UCSD-AML1 (cell line): ENCODE measurements at regions not wholly inside any gene's neighbourhood (a gene's known extent, or its start where the extent isn't known, plus 50 kb on each side); places are given as distances from the start of the nearest gene placed in this dataset.

Experiments used
- DNase-seq: peaks from one replicate; lab custom pipeline; 2025; ENCODE audit not compliant: unreplicated experiment; lab: John Stamatoyannopoulos, UW

DNA sequence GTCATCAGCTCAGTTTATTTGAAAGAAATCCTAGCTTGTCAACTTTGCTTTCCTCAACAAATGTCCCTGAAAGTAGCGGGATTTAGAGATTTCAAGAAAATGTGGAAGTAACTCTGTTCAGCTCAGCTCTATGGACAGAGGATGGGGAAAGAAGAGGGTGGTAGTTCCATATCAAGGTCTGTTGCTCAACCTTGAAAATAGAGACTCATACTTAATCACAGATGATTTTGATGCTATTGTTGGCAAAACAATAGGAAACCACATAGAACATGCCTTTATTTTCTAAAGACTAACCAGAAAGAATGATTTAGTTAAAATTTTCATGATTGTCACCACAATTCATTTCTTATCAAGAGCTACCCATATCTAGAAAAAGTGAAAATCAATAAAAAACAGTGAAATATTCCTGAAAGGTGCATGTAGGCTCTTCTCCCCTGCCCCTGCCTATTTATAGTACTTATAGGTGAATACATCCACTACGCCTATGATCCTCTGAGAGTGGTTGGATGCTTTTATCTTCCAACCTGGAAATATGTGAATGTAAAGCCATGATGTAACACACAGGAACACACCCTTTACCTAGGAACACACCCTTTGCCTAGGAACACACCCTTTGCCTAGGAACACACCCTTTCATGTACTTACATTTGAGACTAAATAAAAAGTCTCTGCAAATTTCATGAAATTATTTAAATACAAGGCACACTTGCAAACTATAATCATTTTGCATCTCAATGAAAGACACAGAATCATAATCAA lies 65.8 kb downstream of the ETAA1 start:
- DNase-seq: no peak

DNA sequence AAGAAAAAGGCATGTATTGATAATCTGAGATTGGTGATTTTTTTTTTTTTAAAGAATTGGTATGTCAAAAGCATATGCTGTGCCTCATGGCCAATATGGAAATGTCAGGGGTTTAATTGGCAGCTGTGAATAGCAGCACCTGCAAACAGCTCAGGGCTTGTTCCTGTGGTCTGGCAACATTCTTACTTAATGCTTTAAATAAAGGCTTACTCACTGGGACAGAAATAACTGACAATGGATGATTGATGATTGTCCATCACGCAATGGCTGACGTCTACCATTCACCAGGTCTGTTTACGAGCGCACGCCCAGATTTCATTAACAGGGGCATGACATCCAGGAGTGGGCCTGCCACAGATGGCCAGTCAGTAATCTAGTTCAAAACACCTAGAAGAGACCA lies 66.7 kb downstream of the ETAA1 start:
- no peak for DNase-seq

DNA sequence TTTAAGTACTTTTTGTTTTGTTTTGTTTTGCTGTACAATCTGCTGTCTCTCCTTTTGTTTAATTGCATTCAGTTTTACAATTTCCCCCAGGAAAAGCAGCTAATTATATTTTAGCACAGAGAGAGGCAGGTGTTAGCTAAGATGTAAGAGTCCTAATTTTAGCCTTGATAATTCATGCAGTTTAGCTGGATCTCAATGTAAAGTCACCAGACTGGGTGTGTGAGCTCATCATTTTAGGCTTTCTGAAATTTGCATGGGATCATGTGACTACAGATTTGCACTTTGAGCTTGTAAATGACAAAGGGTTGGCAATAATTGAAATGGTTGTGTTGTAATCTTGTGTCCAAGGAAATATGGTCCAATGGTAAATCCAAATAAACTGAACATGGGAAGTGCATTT lies 68.5 kb downstream of the ETAA1 start:
- no peak for DNase-seq

DNA sequence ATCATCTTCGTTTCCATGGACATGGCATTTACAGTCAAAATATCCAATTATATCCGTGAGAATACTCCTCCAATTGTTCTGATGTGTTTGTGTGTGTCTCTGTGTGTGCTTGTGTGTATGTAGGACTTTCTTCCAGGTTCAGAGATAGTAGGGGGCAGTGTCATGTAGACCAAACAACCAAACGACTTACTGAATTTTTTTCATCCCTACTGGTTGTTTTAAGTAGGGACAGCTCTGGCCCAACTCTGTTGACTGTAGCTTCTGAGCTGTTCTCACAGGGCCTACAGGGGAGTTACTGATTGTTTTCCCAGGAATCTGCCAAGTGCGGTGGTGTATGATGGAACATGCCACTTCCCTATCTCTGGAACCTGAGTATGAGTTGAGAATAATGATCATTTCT lies 69.6 kb downstream of the ETAA1 start:
- no peak for DNase-seq

DNA sequence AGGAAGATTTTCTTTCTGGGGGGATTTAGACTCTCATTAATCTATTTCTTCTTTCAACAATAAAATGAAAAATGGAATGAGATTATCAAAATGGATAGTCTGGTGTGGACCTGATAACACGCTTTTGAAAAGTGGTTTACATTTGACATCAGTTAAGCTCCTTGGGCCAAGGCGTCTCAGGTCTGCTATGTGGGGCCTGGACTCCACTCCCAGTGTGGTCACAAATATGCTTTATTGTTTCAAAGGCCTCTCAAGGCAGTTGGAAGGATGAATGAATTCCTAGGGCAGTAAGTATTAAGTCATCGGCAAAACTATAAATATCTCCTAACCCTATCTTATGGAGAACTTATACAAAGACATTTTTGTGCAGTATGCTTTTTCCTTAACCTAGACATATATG lies 74.5 kb downstream of the ETAA1 start:
- DNase-seq: no peak

DNA sequence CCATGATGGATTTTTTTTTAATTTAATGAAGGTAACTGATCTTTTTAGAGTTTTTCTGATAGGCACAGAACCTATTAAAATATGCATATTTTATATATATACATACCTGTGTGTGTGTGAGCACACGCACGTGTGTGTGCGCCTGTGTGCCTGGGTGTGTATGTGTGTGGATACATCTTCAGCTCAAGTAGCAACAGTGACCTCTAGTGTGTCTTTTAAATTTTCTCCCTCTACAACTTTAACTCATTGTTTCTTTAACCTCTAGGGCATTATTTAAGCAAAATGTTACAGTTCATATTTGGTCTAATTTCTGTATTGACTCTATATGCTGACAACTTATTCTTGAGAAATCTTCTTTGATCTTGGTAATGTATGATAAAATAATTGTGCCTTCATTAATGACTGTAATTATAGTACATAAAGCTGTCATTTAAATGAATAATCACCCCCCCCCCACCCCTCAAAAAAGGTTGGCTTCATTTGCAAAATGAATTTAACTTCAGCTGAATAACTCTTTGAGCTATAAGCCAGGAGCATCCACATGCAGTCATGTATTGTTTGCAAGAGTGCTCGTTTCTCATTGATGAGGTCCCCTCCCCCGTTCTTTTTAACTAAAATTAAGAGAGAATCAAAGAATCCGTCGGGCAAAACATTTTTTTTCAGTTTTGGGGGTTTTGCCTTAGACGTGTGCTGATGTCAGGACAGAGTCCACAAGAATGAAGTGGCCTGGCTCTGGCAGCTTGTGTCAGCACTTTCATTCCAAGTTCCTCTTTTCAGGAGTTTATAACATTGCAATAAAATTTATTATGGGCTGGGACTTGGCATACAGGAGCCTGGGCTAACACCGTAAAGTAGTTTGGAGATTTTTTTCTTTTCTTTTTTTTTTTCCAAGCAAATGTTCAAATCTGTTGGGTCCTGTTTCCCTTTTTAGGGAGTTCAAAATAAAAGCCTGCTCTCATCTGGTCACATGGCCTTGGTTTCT lies 80.0 kb downstream of the ETAA1 start:
- no peak for DNase-seq

DNA sequence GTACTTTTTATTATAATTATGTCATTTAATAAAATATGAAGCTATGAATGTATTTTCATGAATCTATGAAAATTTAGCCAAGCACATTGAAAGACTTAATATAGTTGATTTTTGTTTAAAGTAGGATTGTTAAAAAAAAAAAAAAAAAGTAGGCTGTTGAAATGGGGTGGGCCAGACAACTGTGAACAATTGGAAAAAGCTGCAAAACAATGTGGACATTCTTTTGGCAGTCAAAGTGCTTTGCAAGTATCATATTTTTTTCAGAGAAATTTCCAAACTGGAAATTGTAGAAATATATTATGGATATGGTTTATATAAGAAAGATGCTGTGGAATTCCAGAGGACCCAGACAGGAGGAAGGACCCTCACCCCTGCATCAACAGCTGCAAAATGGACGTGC lies 82.1 kb downstream of the ETAA1 start:
- DNase-seq: no peak

DNA sequence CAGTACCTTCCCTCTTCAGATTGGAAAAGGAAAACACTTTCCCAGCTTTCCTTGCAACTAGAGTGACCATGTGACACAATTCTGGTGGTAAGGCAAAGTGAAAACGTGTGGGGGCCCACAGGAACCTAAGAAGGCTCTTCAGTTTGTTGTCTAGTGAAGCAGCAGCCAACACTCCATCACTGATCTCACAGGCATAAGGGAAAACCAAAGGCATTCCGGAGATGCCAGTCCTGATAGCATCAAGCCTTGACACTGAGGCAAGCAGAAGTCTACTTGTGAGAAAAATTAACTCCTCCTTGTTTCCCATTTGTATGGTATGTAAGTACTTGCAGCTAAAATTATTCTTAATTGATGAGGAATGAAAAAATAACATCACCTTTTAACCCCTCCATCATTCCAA lies 88.3 kb downstream of the ETAA1 start:
- no peak for DNase-seq

DNA sequence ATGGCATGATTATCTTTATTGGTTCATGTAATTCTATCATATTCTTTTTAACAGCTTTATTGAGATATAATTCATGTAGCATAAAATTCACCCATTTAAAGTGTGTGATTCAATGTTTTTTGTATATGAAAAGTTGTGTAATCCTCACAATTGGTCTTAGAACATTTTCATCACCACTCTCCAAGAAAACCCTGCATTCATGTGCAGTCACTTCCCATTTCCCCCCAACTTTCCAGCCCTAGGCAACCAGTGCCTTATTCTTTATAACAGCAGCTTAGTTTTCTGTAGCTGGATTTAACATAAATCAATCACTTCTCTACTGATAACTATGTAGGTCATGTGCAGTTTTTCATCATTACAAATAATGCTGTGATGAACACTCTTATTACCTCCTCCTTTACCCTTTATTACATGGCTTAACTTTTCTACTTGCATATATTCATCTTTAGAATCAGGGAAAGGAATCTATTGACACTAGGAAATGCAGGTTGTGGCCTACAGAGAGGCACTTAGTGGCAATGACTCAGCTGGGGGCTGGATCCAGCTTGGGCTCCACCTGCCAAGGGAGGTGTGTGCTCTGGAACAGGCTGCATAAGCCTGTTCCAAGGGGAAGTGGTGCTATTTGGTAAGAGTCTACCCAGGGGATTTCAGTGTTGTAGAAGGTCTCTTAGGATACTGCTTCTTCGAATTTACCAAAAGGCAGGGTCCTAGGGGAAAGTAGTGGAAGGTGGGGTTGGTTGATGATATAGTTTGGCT lies 89.1 kb downstream of the ETAA1 start:
- no peak for DNase-seq

DNA sequence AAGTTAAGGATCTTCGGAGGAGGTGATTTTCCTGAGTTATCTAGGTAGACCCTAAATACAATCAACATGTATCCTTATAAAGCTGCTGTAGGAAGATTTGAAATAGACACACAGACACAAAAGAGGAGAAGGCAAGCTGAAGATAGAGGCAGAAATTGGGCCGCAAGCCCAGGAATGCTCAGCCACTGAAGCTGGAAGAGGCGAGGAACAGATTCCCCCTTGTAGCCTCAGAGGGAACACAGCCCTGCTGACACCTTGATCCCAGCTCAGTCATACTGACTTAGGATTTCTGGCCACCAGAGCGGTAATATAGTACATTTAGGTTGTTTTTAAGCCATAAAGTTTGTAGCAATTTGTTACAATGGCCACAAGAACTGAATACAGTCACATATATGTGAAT lies 90.9 kb downstream of the ETAA1 start:
- DNase-seq: no peak

DNA sequence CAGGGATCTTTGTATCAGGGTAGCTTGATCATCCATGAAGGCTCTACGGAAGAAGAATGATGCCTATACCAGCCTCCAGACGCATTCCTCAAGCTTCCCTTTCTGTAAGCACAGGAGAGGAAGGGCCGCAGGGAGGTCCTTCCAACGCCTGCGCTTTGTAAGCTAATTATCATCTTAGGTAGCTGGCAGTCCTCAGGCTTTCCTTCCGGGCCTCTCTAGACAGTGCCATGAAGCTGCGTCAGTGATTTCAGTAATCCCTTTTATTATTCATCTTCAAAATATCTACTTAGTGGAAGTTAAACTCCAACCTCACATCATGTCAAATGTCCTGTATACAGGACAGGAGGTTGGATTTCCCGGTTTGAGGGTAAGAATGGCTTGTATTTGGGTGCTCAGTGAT lies 92.3 kb downstream of the ETAA1 start:
- no peak for DNase-seq

DNA sequence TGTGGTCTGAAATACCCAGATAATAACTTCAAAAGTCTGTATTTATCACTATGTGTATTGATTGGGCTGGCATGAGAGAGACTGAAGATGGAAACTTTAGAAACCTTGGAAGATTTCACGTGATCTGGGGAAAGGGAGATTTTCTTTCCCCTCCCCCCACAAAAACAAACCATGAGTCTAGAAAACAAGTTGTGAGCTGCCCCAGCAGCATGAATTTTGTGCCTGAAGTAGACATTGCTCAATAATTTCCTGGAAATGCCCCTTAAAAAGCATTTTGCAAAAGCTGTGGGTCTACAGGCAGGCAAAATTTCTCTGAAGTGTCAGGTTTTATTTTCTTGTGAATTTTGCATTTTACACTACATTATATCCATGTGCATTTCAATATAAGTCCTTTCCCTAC lies 101.8 kb downstream of the ETAA1 start:
- no peak for DNase-seq

DNA sequence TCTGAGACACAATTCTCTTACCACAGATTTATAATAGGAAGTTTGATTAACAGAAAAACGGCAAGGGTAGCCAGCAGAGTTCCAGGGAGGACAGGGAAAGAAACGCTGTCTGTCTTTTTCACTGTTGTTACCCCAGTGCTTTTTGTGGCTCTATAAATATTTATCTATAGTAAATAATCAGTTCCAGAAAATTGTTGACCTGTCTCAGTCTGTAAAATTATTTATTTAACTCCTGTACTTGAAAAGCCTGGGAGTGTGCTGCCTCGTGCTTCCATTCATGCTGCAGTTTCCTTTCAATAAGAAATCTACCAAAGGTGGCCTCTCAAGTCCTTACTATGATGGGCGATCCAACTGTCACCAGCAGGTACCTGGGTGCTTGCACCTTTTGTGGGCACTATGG lies 102.9 kb downstream of the ETAA1 start:
- no peak for DNase-seq

DNA sequence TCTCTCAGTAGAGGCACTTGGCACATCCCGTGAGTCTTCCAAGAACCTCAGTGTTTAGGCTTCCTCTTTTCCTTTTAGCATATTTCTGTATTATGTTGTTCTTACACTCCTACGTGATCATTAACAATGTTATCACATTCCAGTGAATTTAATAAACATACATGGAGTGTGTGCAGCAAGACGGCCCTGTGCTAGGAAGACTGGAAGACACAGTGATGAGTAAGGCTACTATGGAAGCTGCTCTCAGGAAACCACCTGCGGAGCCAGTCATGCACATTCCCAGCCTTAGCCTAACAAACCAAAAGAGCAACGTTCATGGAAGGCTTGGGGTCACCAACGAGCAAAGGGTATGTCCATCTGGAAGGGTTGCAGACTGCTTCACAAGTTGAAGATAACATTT lies 103.4 kb downstream of the ETAA1 start:
- no peak for DNase-seq

DNA sequence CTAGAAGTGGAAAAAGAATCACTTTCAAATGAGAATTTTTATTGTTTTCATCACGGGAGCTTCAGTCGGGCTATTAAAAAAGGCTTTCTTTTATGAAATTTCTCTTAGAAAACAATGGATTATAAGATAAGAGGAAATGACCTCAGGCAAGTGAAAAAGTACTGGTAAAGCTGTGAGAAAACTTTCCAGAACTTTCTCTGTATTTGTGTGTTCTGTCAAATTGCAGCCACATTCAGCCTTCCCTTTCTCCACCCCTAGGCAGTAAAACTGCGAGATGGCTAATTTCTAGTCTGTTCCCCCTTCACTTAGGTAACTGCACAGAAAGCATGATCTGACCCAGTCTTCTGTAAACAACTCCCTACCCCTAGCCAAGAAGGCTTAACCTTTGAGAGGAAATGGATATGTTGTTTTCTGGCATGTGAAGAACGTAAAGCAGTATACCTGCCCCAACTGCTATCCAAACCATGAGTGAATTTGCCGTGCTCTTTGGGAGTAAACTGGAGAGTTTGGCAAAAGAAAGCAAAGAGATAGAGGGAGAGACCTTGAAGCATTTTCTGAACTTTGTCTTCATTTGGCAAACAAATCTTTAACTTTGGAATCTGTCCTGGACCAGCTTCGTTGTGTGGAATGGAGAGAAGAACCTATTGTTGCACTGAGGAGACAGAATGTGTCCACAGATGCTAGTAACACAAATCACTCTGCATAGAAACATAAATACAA lies 105.4 kb downstream of the ETAA1 start:
- no peak for DNase-seq

DNA sequence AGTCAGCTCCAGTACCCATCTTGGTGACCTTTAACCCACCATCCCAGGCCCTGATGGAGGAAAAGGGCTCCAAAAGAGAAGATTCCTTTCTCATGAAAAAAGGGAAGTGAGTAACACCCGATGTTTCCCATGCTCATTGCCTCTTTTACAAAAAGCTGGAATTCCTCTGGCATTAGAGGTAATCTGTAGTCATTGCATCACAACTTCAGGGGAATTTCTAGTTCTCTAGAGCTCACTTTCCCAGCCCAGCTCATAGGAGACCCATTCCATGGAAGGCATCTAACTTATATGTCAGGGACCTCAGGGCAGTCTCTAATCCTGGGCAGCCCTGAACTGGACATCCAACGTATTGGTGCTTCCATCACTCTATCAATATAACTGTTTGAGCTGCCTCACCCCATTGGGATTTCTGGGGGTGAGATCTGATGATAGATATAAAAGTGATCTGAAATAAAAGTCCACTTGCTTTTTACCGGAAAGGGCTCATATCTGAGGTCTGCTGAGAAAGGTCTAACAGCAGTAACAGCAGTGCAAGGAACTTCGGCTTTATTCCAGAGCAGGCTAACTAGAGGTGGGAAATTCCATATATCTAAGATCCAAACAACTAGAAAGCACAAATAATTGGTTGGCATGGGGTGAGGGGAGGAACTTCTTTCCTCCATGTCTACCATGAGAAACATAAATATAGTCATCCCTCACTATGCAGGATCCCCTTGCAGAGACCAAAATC lies 106.1 kb downstream of the ETAA1 start:
- DNase-seq: no peak

DNA sequence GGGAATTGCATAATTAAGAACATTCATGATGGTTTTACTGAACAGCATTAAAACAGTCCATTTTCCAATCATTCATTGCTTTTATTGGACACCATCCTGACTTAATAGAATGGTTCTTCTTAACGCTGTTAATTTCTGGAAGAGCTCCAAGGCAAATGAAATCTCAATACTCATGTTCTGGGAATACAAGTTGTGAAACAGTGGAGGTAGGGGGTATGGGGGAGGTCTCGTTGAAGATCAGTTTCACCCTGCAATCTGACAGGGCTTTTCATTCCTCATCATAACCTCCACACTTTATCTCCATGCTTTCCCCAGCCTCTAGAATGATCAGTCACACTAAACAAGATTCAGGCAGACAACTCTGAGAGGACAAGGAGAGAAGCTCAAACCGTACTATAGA lies 113.6 kb downstream of the ETAA1 start:
- DNase-seq: no peak

DNA sequence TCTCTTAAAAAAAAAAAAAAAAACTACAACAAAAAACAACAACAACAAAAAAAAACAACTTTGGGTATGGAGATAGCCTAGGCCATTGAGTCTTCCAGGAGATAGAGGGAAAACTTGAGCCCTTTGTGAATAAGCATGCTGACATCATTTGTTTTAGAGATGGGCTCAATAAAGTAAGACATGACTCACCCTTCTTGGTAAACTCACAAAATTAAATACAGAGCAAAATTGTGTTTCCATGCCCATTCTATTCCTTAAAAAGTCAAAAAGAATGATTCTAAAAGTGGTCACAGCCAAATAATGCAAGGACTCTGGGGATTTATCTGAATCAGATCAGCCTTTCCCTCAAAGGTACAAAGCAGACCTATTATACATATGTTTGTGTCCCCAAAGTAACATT lies 117.4 kb downstream of the ETAA1 start:
- no peak for DNase-seq

DNA sequence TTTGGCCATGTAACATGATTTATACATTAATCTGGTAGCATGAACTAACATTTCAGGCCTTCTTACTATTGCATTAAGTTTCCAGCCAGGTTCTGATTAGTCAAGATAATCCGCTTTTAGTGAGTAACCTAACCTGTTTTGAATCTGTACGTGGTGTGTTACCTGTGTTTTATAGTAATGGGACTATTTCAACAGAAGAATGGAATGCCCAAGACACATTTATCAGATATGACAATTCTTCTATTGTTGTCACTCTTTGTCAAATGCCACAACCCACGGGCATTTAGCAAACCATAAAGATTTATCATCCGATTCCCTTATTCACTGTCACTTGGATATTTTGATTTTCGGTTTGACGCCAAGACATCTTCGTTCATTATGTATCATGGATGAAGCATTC lies 117.9 kb downstream of the ETAA1 start:
- DNase-seq: no peak

DNA sequence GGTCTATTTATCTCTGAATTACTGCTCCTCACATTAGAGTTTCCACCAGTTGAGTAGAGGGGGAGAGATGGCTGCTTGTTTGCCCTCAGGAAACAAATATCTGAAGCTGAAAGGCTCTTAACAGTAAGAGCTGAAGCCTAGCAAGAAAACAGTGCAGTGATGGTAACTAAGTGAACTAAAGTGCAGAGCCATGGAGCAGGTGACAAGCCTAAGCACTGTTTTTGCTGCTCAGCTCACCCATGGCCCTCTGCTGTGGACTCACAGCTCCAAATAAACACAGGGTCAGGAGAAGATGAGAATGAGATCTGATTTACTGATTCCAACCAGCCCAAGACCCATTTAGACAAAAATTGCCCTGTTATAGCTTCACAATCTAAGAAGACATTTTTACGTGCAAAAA lies 118.4 kb downstream of the ETAA1 start:
- no peak for DNase-seq
